ENCODE measurements at regions not wholly inside any gene's neighbourhood (a gene's known extent, or its start where the extent isn't known, plus 50 kb on each side); places are given as distances from the start of the nearest gene placed in this dataset.

DNA sequence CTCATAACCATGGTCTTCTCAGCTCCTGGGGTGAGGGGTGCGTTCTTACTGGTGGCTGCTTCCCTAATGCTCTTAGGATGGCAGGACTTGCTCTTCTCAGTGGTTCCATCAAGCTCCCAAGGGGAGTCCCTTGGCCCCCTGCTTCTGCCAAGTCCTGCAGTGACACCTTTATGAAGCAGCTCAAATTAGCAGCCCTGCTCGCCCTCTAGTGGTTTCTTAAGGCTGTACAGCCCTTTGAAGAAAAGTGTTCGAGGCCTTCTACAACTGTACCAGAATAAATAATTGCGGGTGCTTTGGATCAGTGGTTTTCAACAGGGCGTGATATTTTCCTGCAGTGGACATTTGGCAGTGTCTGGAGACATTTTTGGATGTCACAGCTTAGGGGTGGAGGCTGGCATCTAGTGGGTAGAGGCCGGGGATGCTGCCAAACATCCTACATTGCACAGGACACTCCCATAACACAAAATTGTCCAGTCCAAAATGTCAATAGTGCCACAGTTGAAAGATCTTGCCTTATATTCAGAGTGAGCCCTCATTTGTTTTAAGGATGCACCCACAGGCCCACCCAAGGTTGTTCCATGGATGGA lies 204.7 kb upstream of the S100G start:
- H3K4me1 ChIP-seq (ENCODE audit: insufficient read depth, low read length, poor library complexity, severe bottlenecking): no peaks in the 10 kb centered on the region
- no TSS peak for BruUV-seq (replicated peaks)
- no peak overlapping the region for H3K27ac ChIP-seq (ENCODE audit: low read depth, low read length, poor library complexity, severe bottlenecking)
- intact Hi-C loops (cut with micrococcal nuclease; ENCODE audit: unreplicated experiment): loop anchor here (5.0 kb wide), 1 partner anchor 513 kb away; no protein-coding TSS in a partner anchor
- TF ChIP-seq EZH2 (IDR thresholded peaks at IDR 0.05; ENCODE audit: borderline replicate concordance, low read depth, low read length, poor library complexity, severe bottlenecking): no peak
- TF ChIP-seq, protein P1, sequence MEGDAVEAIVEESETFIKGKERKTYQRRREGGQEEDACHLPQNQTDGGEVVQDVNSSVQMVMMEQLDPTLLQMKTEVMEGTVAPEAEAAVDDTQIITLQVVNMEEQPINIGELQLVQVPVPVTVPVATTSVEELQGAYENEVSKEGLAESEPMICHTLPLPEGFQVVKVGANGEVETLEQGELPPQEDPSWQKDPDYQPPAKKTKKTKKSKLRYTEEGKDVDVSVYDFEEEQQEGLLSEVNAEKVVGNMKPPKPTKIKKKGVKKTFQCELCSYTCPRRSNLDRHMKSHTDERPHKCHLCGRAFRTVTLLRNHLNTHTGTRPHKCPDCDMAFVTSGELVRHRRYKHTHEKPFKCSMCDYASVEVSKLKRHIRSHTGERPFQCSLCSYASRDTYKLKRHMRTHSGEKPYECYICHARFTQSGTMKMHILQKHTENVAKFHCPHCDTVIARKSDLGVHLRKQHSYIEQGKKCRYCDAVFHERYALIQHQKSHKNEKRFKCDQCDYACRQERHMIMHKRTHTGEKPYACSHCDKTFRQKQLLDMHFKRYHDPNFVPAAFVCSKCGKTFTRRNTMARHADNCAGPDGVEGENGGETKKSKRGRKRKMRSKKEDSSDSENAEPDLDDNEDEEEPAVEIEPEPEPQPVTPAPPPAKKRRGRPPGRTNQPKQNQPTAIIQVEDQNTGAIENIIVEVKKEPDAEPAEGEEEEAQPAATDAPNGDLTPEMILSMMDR (conservative IDR thresholded peaks at IDR 0.05; ENCODE audit: low read depth, low read length): peak; percentile 82
- H3K27me3 ChIP-seq (replicated peaks; ENCODE audit: insufficient read depth, low read depth, low read length, poor library complexity): peaks cover 3% of the 10 kb centered on the region
- peak; percentile 63 for DNase-seq (ENCODE audit: low spot score)
- CTCF ChIA-PET: interaction anchor here (0.6 to 1.4 kb wide), 4 partner anchors 10 to 597 kb away, joined by 3 to 6 read pairs (median 3); no protein-coding TSS in a partner anchor
- H3K4me3 ChIP-seq (ENCODE audit: low read depth, low read length, poor library complexity, severe bottlenecking): no peak overlapping the region
- H3K9me3 ChIP-seq (ENCODE audit: low read depth, low read length, poor library complexity, severe bottlenecking): no peaks in the 10 kb centered on the region
- POLR2A ChIA-PET (ENCODE audit: low non-redundant PET): no interaction called here
- H3K36me3 ChIP-seq (ENCODE audit: insufficient read depth, low read length, poor library complexity, severe bottlenecking): no peaks in the 10 kb centered on the region

DNA sequence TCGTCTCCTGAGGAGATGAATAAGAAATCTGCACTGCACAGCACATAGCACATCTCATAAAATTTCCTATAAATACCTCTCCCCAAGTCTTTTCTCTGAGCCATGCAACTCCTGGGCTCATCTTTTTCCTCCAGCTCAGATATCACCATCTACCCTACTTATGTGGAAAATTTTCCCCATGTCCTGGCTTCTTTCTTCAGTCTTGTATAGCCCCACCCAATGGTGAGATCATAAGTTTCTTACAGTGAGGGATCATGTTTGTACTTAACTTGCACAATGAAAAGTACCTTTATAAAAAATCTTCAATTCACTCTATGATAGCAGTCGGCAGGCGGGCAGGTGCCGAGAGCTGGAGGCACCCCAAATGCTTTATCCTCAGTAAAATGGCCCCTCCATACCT lies 198.6 kb upstream of the S100G start:
- Histone ChIP-seq H3K4me3 (ENCODE audit: low read depth, low read length, poor library complexity, severe bottlenecking) (no peak overlapping the region), H3K4me1 (ENCODE audit: insufficient read depth, low read length, poor library complexity, severe bottlenecking) (no peaks in the 10 kb centered on the region), H3K27ac (ENCODE audit: low read depth, low read length, poor library complexity, severe bottlenecking) (no peak overlapping the region), H3K9me3 (ENCODE audit: low read depth, low read length, poor library complexity, severe bottlenecking) (no peaks in the 10 kb centered on the region), H3K27me3 (replicated peaks; ENCODE audit: insufficient read depth, low read depth, low read length, poor library complexity) (no peaks in the 10 kb centered on the region), H3K36me3 (ENCODE audit: insufficient read depth, low read length, poor library complexity, severe bottlenecking) (no peaks in the 10 kb centered on the region)
- no peak for TF ChIP-seq EZH2 (IDR thresholded peaks at IDR 0.05; ENCODE audit: borderline replicate concordance, low read depth, low read length, poor library complexity, severe bottlenecking)
- TF ChIP-seq, protein P1 (conservative IDR thresholded peaks at IDR 0.05; ENCODE audit: low read depth, low read length): no peak
- intact Hi-C loops (cut with micrococcal nuclease; ENCODE audit: unreplicated experiment): no loop called here
- ChIA-PET CTCF (no interaction called here), POLR2A (ENCODE audit: low non-redundant PET) (no interaction called here)
- DNase-seq (ENCODE audit: low spot score): no peak
- no TSS peak for BruUV-seq (replicated peaks)

DNA sequence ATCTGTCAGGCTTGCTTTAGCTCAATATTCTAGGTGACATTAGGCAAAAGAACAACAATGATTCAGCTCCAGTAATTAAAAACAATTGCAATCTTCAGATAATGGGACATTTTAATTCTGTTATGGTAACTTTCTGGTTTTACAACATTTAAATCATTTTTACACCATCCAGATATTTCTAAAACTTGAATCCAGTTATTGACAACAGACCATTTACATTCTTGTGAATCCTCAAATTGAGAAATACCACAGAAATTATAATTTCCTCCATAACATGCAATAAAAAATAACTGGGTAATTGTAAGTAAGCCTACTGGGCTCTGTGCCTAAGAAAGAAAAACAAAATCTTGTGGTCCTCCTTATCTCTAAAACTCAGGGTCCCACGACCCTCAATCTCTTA lies 195.0 kb upstream of the S100G start:
- no peak overlapping the region for H3K27ac ChIP-seq (ENCODE audit: low read depth, low read length, poor library complexity, severe bottlenecking)
- TF ChIP-seq, protein P1 (conservative IDR thresholded peaks at IDR 0.05; ENCODE audit: low read depth, low read length): no peak
- TF ChIP-seq EZH2 (IDR thresholded peaks at IDR 0.05; ENCODE audit: borderline replicate concordance, low read depth, low read length, poor library complexity, severe bottlenecking): no peak
- H3K4me1 ChIP-seq (ENCODE audit: insufficient read depth, low read length, poor library complexity, severe bottlenecking): no peaks in the 10 kb centered on the region
- H3K27me3 ChIP-seq (replicated peaks; ENCODE audit: insufficient read depth, low read depth, low read length, poor library complexity): no peaks in the 10 kb centered on the region
- no peak for DNase-seq (ENCODE audit: low spot score)
- no TSS peak for BruUV-seq (replicated peaks)
- no peaks in the 10 kb centered on the region for H3K9me3 ChIP-seq (ENCODE audit: low read depth, low read length, poor library complexity, severe bottlenecking)
- ChIA-PET POLR2A (ENCODE audit: low non-redundant PET) (no interaction called here), CTCF (no interaction called here)
- intact Hi-C loops (cut with micrococcal nuclease; ENCODE audit: unreplicated experiment): no loop called here
- no peaks in the 10 kb centered on the region for H3K36me3 ChIP-seq (ENCODE audit: insufficient read depth, low read length, poor library complexity, severe bottlenecking)
- H3K4me3 ChIP-seq (ENCODE audit: low read depth, low read length, poor library complexity, severe bottlenecking): no peak overlapping the region

Measured in A673 (cell line).